HEK293 (cell line): ENCODE measurements at regions not wholly inside any gene's neighbourhood (a gene's known extent, or its start where the extent isn't known, plus 50 kb on each side); places are given as distances from the start of the nearest gene placed in this dataset.

Source experiments
- CTCF ChIA-PET: fragments of 350-600 bp; formaldehyde crosslinking; extraction: SDS; loops from one replicate; lab custom pipeline; 2021; ENCODE audit warnings: antibody characterized with exemption; lab: Yijun Ruan, JAX
- POLR2A ChIA-PET: fragments of 300-600 bp; formaldehyde crosslinking; extraction: SDS; loops from one replicate; lab custom pipeline; 2020; ENCODE audit warnings: antibody characterized with exemption, inconsistent platforms; lab: Yijun Ruan, JAX
- H3K27ac ChIP-seq: fragments of 200-500 bp; sonication (Bioruptor generic); 2 replicates; pipeline ENCODE4 v1.5.1; 2014; ENCODE audit warnings: low read depth, low read length, control low read depth, inconsistent platforms; ENCODE audit errors: extremely low read depth
- H3K36me3 ChIP-seq, 2 experiments: fragments of 200-500 bp in 1 of 2; sonication (Bioruptor generic) in 1 of 2; 1 replicate in 1 of 2; 2 replicates in 1 of 2; pipeline ENCODE4 v1.5.1; 2014 to 2017; ENCODE audit warnings: inconsistent platforms in 2 of 2, low read length in 2 of 2; ENCODE audit not compliant: control insufficient read depth in 2 of 2, insufficient read depth in 1 of 2
- H3K4me1 ChIP-seq: fragments of 200-500 bp; sonication (Bioruptor generic); 2 replicates; pipeline ENCODE4 v1.5.1; 2014; ENCODE audit warnings: mild to moderate bottlenecking, low read length, inconsistent platforms; ENCODE audit not compliant: control insufficient read depth, insufficient read depth
- H3K4me3 ChIP-seq: 2 replicates; pipeline ENCODE4 v1.5.1; 2011; ENCODE audit warnings: low read depth, mild to moderate bottlenecking, control low read depth, low read length, moderate library complexity
- H3K9me3 ChIP-seq: fragments of 200-500 bp; sonication (Bioruptor generic); 2 replicates; pipeline ENCODE4 v1.5.1; 2014; ENCODE audit warnings: low read depth, low read length, inconsistent platforms; ENCODE audit not compliant: control insufficient read depth, insufficient read depth
- GLI2 ChIP-seq: fragments of 450-650 bp; formaldehyde crosslinking; IDR thresholded peaks from 2 replicates; pipeline ENCODE4; 2017; ENCODE audit warnings: missing biosample characterization, missing genetic modification characterization, low read depth, borderline replicate concordance
- GLIS2 ChIP-seq: fragments of 450-650 bp; formaldehyde crosslinking; IDR thresholded peaks from 2 replicates; pipeline ENCODE4 v1.5.1; 2016; ENCODE audit warnings: missing biosample characterization, missing genetic modification characterization
- YY2 ChIP-seq: fragments of 450-650 bp; formaldehyde crosslinking; IDR thresholded peaks from 2 replicates; pipeline ENCODE4 v1.5.1; 2016; ENCODE audit warnings: missing biosample characterization, missing genetic modification characterization
- ZNF184 ChIP-seq: fragments of 450-650 bp; IDR thresholded peaks from 2 replicates; pipeline ENCODE4 v1.5.1; 2018; ENCODE audit warnings: missing biosample characterization, mild to moderate bottlenecking, missing genetic modification characterization
- ZNF24 ChIP-seq: fragments of 450-650 bp; formaldehyde crosslinking; IDR thresholded peaks from 2 replicates; pipeline ENCODE4 v1.5.1; 2016; ENCODE audit warnings: missing biosample characterization, missing genetic modification characterization
- ZNF341 ChIP-seq: fragments of 450-650 bp; formaldehyde crosslinking; IDR thresholded peaks from 2 replicates; pipeline ENCODE4; 2016; ENCODE audit warnings: low read depth, missing biosample characterization, missing genetic modification characterization
- ZNF548 ChIP-seq: fragments of 450-650 bp; formaldehyde crosslinking; IDR thresholded peaks from 2 replicates; pipeline ENCODE4 v1.5.1; 2016; ENCODE audit warnings: missing biosample characterization, missing genetic modification characterization
- ZNF549 ChIP-seq: fragments of 450-650 bp; IDR thresholded peaks from 2 replicates; pipeline ENCODE4 v1.5.1; 2018; ENCODE audit warnings: missing biosample characterization, missing genetic modification characterization, mild to moderate bottlenecking, inconsistent platforms, moderate library complexity
- ZNF555 ChIP-seq: fragments of 450-650 bp; formaldehyde crosslinking; conservative IDR thresholded peaks from 2 replicates; pipeline ENCODE4 v1.5.1; 2017; ENCODE audit warnings: missing biosample characterization, mild to moderate bottlenecking, missing genetic modification characterization, inconsistent platforms
- ZNF571 ChIP-seq: fragments of 450-650 bp; formaldehyde crosslinking; IDR thresholded peaks from 2 replicates; pipeline ENCODE4 v1.5.0; 2017; ENCODE audit warnings: missing biosample characterization, missing genetic modification characterization
- ZNF600 ChIP-seq: fragments of 450-650 bp; formaldehyde crosslinking; IDR thresholded peaks from 2 replicates; pipeline ENCODE4 v1.5.1; 2016; ENCODE audit warnings: missing biosample characterization, missing genetic modification characterization
- ZNF747 ChIP-seq: fragments of 450-650 bp; formaldehyde crosslinking; IDR thresholded peaks from 2 replicates; pipeline ENCODE4 v1.5.1; 2016; ENCODE audit warnings: missing biosample characterization, missing genetic modification characterization
- ZNF830 ChIP-seq: fragments of 450-650 bp; IDR thresholded peaks from 2 replicates; pipeline ENCODE4 v1.5.0; 2018; ENCODE audit warnings: missing biosample characterization, missing genetic modification characterization, low read depth, mild to moderate bottlenecking, moderate library complexity
- TF ChIP-seq, protein P1 (sequence below): fragments of 450-650 bp; formaldehyde crosslinking; IDR thresholded peaks from 2 replicates; pipeline ENCODE4 v1.5.1; 2017; ENCODE audit warnings: missing biosample characterization, missing genetic modification characterization
- TF ChIP-seq, protein P2 (sequence below): fragments of 450-650 bp; IDR thresholded peaks from 2 replicates; pipeline ENCODE4 v1.5.1; 2018; ENCODE audit warnings: missing biosample characterization, mild to moderate bottlenecking, missing genetic modification characterization
- TF ChIP-seq, protein P3 (sequence below): fragments of 450-650 bp; formaldehyde crosslinking; IDR thresholded peaks from 2 replicates; pipeline ENCODE4 v1.5.1; 2016; ENCODE audit warnings: missing biosample characterization, missing genetic modification characterization
- TF ChIP-seq, protein P4 (sequence below): fragments of 450-650 bp; formaldehyde crosslinking; IDR thresholded peaks from 2 replicates; pipeline ENCODE4 v1.5.1; 2017; ENCODE audit warnings: missing biosample characterization, missing genetic modification characterization
- TF ChIP-seq, protein P5 (sequence below): fragments of 450-650 bp; formaldehyde crosslinking; IDR thresholded peaks from 2 replicates; pipeline ENCODE4 v1.5.1; 2016; ENCODE audit warnings: missing biosample characterization, missing genetic modification characterization

DNA sequence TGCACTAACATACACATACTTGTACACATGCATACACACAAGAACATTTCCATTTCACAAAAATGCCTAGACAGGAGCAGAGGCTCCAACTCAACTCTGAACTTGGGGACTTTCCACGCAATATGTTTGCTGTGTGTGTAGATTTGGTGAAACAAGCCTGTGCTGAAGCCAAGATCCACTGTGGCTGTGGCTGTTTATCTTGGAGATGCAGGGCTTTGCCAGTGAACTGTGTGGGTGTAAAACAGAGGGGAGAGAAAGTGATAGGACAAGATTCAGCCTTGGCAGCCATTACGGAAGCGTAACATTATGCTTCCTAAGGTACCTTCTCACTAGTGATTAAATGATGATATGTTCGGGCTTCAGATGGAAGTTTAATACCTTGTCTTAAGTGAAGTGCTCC is 73.2 kb upstream of the MBNL2 start:
- ChIA-PET CTCF (interaction anchor here (0.6 kb wide), 1 partner anchor 214 kb away, joined by 3 read pairs; no protein-coding TSS in a partner anchor), POLR2A (no interaction called here)
- Histone ChIP-seq H3K36me3 (no peaks in the 10 kb centered on the region), H3K9me3 (no peaks in the 10 kb centered on the region), H3K27ac (no peak overlapping the region), H3K4me1 (no peaks in the 10 kb centered on the region), H3K4me3 (no peak overlapping the region)
- TF ChIP-seq ZNF747 (tag by site-specific recombination) (no peak), ZNF184 (tag by site-specific recombination) (no peak)
- TF ChIP-seq, protein P1, sequence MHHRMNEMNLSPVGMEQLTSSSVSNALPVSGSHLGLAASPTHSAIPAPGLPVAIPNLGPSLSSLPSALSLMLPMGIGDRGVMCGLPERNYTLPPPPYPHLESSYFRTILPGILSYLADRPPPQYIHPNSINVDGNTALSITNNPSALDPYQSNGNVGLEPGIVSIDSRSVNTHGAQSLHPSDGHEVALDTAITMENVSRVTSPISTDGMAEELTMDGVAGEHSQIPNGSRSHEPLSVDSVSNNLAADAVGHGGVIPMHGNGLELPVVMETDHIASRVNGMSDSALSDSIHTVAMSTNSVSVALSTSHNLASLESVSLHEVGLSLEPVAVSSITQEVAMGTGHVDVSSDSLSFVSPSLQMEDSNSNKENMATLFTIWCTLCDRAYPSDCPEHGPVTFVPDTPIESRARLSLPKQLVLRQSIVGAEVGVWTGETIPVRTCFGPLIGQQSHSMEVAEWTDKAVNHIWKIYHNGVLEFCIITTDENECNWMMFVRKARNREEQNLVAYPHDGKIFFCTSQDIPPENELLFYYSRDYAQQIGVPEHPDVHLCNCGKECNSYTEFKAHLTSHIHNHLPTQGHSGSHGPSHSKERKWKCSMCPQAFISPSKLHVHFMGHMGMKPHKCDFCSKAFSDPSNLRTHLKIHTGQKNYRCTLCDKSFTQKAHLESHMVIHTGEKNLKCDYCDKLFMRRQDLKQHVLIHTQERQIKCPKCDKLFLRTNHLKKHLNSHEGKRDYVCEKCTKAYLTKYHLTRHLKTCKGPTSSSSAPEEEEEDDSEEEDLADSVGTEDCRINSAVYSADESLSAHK (tag by site-specific recombination), result no peak

DNA sequence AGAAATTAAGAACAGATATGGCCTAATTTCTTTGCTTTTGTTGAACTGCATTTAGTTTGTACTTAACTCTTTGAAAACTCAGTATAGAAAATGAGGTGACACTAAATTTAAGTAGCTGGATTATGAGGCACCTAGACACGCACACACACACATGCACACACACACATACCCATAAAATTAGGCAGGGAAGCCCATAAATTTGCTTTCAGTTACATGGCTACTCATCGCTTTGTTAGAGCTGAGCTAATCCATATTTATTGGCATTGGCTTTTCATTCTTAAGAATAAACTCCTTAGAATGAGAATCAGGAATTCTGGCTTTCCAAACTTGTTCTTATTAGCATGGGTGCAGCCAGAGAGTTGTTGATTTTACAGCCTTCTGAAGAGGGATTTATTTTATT is 61.7 kb upstream of the MBNL2 start:
- Histone ChIP-seq H3K4me1 (no peaks in the 10 kb centered on the region), H3K36me3 (no peaks in the 10 kb centered on the region), H3K4me3 (no peak overlapping the region), H3K27ac (no peak overlapping the region), H3K9me3 (no peaks in the 10 kb centered on the region)
- TF ChIP-seq ZNF600, result no peak
- TF ChIP-seq, protein P2, sequence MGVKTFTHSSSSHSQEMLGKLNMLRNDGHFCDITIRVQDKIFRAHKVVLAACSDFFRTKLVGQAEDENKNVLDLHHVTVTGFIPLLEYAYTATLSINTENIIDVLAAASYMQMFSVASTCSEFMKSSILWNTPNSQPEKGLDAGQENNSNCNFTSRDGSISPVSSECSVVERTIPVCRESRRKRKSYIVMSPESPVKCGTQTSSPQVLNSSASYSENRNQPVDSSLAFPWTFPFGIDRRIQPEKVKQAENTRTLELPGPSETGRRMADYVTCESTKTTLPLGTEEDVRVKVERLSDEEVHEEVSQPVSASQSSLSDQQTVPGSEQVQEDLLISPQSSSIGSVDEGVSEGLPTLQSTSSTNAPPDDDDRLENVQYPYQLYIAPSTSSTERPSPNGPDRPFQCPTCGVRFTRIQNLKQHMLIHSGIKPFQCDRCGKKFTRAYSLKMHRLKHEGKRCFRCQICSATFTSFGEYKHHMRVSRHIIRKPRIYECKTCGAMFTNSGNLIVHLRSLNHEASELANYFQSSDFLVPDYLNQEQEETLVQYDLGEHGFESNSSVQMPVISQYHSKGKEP (tag by site-specific recombination), result no peak
- TF ChIP-seq ZNF571 (tag by site-specific recombination), result no peak
- no peak for TF ChIP-seq YY2 (tag by site-specific recombination)
- no peak for TF ChIP-seq ZNF549 (tag by site-specific recombination)
- TF ChIP-seq ZNF830, result no peak
- no peak for TF ChIP-seq GLIS2 (tag by site-specific recombination)
- no peak for TF ChIP-seq GLI2 (tag by site-specific recombination)
- no peak for TF ChIP-seq ZNF548 (tag by site-specific recombination)
- TF ChIP-seq ZNF341 (tag by site-specific recombination), result no peak
- TF ChIP-seq, protein P3, sequence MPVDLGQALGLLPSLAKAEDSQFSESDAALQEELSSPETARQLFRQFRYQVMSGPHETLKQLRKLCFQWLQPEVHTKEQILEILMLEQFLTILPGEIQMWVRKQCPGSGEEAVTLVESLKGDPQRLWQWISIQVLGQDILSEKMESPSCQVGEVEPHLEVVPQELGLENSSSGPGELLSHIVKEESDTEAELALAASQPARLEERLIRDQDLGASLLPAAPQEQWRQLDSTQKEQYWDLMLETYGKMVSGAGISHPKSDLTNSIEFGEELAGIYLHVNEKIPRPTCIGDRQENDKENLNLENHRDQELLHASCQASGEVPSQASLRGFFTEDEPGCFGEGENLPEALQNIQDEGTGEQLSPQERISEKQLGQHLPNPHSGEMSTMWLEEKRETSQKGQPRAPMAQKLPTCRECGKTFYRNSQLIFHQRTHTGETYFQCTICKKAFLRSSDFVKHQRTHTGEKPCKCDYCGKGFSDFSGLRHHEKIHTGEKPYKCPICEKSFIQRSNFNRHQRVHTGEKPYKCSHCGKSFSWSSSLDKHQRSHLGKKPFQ (tag by site-specific recombination), result no peak
- no peak for TF ChIP-seq ZNF555
- TF ChIP-seq, protein P4, sequence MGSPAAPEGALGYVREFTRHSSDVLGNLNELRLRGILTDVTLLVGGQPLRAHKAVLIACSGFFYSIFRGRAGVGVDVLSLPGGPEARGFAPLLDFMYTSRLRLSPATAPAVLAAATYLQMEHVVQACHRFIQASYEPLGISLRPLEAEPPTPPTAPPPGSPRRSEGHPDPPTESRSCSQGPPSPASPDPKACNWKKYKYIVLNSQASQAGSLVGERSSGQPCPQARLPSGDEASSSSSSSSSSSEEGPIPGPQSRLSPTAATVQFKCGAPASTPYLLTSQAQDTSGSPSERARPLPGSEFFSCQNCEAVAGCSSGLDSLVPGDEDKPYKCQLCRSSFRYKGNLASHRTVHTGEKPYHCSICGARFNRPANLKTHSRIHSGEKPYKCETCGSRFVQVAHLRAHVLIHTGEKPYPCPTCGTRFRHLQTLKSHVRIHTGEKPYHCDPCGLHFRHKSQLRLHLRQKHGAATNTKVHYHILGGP, result no peak
- TF ChIP-seq, protein P5, sequence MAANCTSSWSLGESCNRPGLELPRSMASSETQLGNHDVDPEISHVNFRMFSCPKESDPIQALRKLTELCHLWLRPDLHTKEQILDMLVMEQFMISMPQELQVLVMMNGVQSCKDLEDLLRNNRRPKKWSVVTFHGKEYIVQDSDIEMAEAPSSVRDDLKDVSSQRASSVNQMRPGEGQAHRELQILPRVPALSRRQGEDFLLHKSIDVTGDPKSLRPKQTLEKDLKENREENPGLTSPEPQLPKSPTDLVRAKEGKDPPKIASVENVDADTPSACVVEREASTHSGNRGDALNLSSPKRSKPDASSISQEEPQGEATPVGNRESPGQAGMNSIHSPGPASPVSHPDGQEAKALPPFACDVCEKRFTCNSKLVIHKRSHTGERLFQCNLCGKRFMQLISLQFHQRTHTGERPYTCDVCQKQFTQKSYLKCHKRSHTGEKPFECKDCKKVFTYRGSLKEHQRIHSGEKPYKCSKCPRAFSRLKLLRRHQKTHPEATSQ (tag by site-specific recombination), result no peak
- TF ChIP-seq ZNF24 (tag by site-specific recombination), result no peak
- ChIA-PET POLR2A (no interaction called here), CTCF (no interaction called here)
